Right lobe of liver (tissue), 4 donors: ENCODE measurements at regions not wholly inside any gene's neighbourhood (a gene's known extent, or its start where the extent isn't known, plus 50 kb on each side); places are given as distances from the start of the nearest gene placed in this dataset.

Experiments used
- CTCF ChIP-seq, 4 donors: fragments of 200-600 bp in 3 of 4; fragments of 450-650 bp in 1 of 4; IDR thresholded peaks; one replicate each; pipeline versions ENCODE4 v1.5.1 to v1.8.0; 2016 to 2022; ENCODE audit warnings: antibody characterized with exemption in 4 of 4, mild to moderate bottlenecking in 2 of 4
- POLR2A ChIP-seq: fragments of 450-650 bp; IDR thresholded peaks from one replicate; pipeline ENCODE4 v1.6.1; 2017; ENCODE audit warnings: antibody characterized with exemption, mild to moderate bottlenecking
- donor health status: DM: no; HTN: no; CAD: no.
- donor health status: DM: no; HTN: no; CAD: no.
- donor health status: DM: no; HTN: yes; CAD: no.

GRCh38 chrX:147343467-147343866, 528.9 kb upstream of the CXorf51A start:
- TF ChIP-seq CTCF (IDR thresholded peaks at IDR 0.05) (no peak), POLR2A (no peak)
